GM21717 (cell line): ENCODE measurements at regions not wholly inside any gene's neighbourhood (a gene's known extent, or its start where the extent isn't known, plus 50 kb on each side); places are given as distances from the start of the nearest gene placed in this dataset.

ENCODE experiments used
- ATAC-seq: cut with Tn5 transposase; IDR thresholded peaks from one replicate; pipeline ENCODE4 v1.9.1; 2021; ENCODE audit warnings: mild to moderate bottlenecking, moderate library complexity; ENCODE audit not compliant: unreplicated experiment

DNA sequence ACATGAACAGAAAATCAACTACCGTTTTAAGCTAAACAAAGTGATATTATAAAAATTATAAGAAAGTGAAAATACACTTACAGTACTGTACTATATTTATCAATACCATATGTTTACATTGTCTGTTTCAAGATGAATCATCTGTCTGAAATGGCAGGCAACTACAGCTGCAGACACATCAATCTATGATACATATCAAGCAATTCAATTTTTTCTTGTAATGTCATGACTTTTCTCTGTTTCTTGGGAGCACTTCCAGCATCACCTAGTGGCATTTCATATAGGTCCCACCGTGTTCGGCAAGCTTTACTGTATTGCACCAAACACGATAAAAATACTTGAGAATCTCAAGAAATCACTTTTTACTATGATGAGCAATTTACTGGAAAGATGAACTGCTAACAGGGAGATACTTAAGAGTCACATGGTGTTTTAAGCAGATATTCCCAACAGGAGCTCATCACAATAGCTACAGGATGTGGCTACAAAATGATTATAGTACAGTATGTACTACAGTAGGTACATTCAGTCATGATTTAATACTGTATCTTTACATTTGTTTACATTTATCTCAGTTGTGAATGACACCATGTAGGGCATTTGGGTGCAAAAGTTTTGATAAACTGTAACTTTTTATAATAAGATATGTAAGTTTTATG lies 207.4 kb downstream of the ADAM29 start:
- no peak for ATAC-seq

- ATAC-seq: no peak
Measured at GRCh38 chr4:175127314-175127713, 209.2 kb downstream of the ADAM29 start.

DNA sequence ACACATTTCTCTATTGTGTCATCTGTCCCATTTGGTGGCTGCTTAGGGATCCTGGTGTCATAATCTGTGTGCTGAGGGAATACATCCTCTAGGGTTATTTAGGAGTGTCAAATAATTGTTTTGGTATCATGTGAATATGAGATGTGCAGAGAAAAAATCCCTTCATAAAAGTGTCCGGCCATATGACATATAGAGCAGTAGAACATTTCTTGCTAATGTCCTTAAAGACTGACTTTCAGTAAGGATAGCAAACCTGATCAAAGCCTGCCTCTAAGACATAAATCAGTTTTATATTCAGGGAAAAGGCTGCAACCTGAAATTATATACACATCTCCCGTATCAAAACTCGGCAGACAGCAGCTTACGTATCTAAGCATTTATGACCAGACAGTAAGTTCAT lies 211.6 kb downstream of the ADAM29 start:
- ATAC-seq: no peak

DNA sequence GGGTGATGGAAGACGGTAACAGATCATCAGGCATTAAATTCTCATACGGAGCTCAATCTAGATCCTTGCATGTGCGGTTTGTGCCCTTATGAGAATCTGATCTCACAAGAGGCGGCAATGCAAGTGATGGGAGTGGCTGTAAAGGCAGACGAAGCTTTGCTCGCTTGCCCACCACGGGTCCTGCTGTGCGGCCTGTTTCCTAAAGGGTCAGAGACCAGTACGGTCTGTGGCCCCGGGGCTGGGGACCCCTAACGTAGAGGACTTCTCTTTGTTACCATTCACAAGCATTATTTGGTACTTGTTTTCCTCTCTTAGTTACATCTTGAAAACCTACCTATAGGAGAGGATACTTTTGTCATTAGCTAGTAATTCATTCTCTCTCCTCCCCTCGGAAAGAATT lies 221.0 kb downstream of the ADAM29 start:
- no peak for ATAC-seq

DNA sequence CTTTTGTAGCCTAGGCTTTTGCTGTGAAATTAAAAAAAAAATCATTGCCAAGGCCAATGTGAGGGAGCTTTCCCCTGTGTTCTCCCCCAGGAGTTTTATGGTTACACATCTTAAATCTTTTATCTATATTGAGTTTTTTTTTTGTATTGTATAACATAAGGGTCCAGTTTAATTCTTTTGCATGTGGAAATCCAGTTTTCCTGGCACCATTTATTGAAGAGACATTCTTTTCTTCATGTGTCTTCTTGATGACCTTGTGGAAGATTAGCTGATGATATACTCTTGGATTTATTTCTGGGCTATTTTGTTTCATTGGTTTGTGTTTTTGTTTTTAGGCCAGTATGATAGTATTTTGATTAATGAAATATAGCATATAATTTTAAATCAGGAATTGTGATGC lies 225.0 kb downstream of the ADAM29 start:
- no peak for ATAC-seq

DNA sequence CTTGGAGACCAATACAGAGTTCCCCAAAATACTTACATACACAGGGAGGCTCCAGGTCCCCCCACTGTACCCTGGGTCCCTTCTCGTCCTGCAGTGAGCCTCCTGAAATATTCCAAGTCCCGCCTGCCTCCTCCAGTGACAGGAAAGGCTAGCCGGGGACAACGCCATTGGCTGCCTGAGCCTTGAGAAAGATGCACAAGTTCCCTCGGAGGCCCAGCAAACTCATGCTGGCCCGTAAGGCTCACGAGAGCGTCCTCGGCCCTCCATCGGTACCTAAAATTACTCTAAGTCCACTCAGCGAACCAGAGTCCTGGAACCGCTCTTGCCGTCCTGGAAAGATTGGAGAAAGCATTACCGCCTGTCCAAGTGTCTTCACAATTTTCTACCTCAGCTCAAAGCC lies 228.6 kb downstream of the ADAM29 start:
- no peak for ATAC-seq

DNA sequence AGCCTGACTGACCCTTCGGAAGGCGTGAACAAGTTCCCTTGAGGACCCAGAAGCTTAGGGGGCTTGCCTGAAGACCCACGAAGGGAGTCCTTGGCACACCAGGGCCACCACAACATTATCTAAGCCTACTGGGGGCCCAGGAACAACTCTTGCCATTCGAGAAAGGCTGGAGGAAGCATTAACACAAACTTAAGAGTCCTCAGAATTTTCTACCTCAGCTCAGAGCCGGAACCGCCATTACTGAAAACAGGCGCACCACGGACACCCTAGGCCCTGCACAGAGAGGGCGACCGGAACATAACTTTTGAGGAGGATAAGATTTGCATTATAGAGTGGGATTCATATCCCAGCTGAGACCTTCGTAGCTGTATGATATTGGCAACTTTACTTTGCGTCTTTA lies 229.1 kb downstream of the ADAM29 start:
- ATAC-seq: no peak

GRCh38 chr4:175166020-175166419 lies 247.9 kb downstream of the ADAM29 start:
- no peak for ATAC-seq

- ATAC-seq: no peak
Measured at GRCh38 chr4:175176710-175177109, 258.6 kb downstream of the ADAM29 start.

- ATAC-seq: no peak
Measured at GRCh38 chr4:175190654-175191053, 272.5 kb downstream of the ADAM29 start.

DNA sequence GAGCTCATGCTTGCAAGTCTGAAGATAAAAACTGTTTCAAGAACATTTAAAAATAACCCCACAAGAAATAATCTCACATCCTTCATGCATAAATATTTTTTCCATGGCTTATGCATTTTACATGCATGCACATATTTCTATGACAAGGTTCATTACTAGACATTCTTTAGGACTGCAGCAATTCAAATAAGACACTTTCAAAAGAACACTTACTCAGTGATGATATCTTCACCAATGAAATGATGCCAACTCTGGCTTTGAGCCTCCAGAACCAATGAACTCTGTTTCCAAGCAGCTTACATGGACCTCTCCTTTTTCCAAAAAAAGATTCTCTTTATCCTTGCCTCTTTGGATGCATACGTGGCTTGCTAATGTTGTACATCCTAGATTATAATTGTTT lies 279.9 kb downstream of the ADAM29 start:
- no peak for ATAC-seq

- no peak for ATAC-seq
Measured at GRCh38 chr4:175215208-175215607, 297.1 kb downstream of the ADAM29 start.

DNA sequence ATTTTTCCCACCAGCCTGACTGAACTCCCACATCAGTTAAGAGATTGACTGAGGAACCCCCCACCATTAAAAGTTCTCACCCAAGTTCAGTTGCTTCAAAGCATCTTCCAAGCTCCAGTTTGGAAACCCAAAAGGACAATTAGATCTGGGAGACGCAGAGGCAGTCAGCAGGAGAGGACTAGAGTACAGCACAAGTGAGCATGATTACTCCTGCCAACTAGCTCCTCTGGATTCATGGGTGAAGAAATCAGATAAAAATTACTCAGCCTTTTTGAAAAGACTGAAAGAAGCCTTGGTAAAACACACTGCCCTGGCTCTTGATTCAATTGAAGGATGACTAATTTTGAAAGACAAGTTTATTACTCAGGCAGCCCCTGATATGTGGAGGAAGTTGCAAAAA lies 297.5 kb downstream of the ADAM29 start:
- no peak for ATAC-seq

GRCh38 chr4:175229154-175229553 lies 311.0 kb downstream of the ADAM29 start:
- no peak for ATAC-seq

DNA sequence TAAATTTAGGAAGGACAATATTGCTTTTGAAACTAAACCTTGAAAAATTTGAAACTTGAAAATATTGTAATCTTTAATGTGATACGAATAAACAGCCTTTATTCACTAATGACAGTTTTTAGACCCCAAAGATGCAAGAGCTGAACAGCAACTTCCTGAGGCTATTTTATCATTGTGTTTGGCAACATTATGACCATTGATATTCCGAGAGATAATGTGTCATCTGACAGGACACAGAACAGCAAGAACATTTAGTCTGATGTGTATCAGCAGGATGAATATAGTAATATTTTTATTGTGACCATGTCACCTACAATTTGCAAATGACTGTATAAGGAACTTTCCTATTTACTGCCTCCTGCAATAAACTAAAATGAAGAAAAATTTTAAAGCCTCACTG lies 316.0 kb downstream of the ADAM29 start:
- ATAC-seq: no peak

- no peak for ATAC-seq
Measured at GRCh38 chr4:175238827-175239517, 320.8 kb downstream of the ADAM29 start.

GRCh38 chr4:175246941-175247340 lies 328.8 kb downstream of the ADAM29 start:
- no peak for ATAC-seq

DNA sequence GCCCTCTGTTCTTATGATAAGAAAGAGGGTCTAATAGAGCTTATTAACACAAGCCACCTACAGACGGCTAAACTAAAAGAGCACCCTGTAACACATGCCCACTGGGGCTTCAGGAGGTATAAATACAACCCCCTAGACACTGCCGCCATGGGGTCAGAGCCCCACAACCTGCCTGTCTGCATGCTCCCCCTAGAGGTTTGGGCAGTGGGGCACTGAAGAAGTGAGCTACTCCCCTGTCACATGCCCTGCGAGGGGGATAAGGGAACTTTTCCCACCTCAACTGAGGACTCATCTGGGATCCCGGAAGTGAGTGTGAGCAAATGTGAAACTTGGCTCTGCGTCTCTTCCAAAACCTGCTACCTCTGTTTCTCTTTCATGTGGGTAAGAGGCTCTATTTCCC lies 334.5 kb downstream of the ADAM29 start:
- ATAC-seq: no peak

- no peak for ATAC-seq
Measured at GRCh38 chr4:175253184-175253902, 335.2 kb downstream of the ADAM29 start.

GRCh38 chr4:175263537-175263936 lies 345.4 kb downstream of the ADAM29 start:
- no peak for ATAC-seq

DNA sequence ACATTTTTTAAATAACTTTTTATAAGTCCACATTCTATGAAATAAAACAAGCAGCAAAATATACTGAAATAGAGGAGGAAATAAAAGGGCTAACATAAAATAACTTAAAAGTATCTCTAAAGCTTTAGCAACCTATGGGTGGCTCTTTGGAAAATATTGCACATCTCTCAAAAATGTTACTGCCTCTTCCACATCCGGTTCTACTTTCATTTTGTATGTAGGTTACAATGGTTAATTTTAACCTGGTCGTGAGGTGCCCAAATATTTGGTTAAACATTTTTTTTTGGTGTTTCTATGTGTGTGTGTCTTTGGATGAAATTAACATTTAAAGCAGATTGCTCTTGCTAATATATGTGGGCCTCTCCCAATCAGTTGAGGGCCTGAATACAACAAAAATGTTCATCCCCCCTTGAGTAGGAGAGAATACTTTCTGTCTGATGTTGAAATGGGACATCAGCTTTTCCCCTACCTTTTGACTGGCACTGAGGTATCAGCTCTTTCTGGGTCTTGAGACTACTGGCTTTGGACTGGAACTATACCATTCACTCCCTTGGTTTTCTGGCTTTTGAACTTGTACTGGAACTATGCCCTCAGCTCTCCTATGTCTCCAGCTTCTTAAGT lies 353.0 kb downstream of the ADAM29 start:
- ATAC-seq: peak; percentile 73
